Muscle of leg (tissue), 3 donors: ENCODE measurements at regions not wholly inside any gene's neighbourhood (a gene's known extent, or its start where the extent isn't known, plus 50 kb on each side); places are given as distances from the start of the nearest gene placed in this dataset.
A peak's percentile ranks its signal among the peaks of the same experiment; 100 is the strongest.

Source experiments
- DNase-seq: peaks from one replicate; pipeline ENCODE4 v3.0.0; 2013
- H3K27ac ChIP-seq: one replicate; pipeline ENCODE4 v1.5.1; 2013; ENCODE audit warnings: mild to moderate bottlenecking, low read length, control low read depth
- H3K27me3 ChIP-seq: one replicate; pipeline ENCODE4 v1.6.1; 2013; ENCODE audit warnings: low read length; ENCODE audit not compliant: control insufficient read depth, insufficient read depth
- H3K36me3 ChIP-seq: one replicate; pipeline ENCODE4 v1.6.1; 2013; ENCODE audit warnings: low read length; ENCODE audit not compliant: control insufficient read depth, insufficient read depth
- H3K4me1 ChIP-seq: one replicate; pipeline ENCODE4 v1.6.1; 2013; ENCODE audit warnings: low read length; ENCODE audit not compliant: control insufficient read depth, insufficient read depth
- H3K4me3 ChIP-seq: one replicate; pipeline ENCODE4 v1.5.1; 2013; ENCODE audit warnings: low read length, control low read depth
- H3K9me3 ChIP-seq: replicated peaks from 2 replicates; pipeline ENCODE4 v1.6.1; 2013; ENCODE audit warnings: low read depth, low read length; ENCODE audit not compliant: control insufficient read depth
- WGBS: methylation state at CpG from one replicate; pipeline ENCODE4 v1.1.5; 2013; ENCODE audit warnings: missing lambda C conversion rate; ENCODE audit not compliant: insufficient coverage; 5-methylcytosine and 5-hydroxymethylcytosine counted together

DNA sequence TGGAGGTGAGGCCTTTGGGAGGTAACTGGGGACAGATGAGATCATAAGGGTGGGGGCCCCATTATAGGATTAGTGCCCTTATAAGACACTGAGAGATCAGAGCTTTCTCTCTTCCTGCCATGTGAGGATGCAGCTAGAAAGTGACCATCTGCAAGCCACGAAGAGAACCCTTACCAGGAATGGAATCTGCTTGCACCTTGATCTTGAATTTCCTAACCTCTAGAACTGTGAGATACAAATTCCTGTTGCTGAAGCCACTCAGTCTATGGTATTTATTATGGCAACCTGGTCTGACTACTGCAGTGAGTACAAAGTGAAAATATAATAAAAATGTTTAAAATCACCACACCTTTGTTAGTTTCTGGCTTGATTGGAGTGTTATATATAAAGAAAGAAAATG lies 388.0 kb downstream of the LMO7 start:
- 75% methylated on average over 1 of the region's 1 CpG for WGBS
- Histone ChIP-seq H3K4me1 (no peaks in the 10 kb centered on the region), H3K9me3 (no peaks in the 10 kb centered on the region), H3K27me3 (no peaks in the 10 kb centered on the region), H3K36me3 (no peaks in the 10 kb centered on the region), H3K4me3 (no peak overlapping the region), H3K27ac (no peak overlapping the region)
- DNase-seq, result no peak

DNA sequence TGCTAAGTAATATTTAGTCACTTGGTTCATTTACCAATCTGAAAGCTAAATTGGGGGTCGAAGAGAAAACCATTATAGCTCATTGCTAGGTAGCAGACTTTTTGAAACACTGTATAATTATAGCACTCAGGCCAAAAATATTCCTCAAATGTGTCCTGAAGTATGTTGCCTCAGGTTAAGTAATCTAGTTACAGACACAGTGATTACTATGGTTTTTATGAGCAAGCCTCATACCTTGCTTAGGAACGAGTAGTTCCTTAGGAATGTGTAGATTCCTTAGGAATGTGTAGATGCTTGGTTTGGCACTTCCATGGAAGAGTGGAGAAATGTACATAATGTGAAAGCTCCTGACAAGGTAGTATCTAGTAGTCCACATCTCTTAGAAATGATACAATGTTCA lies 387.5 kb downstream of the LMO7 start:
- H3K9me3 ChIP-seq, result no peaks in the 10 kb centered on the region
- H3K36me3 ChIP-seq, result no peaks in the 10 kb centered on the region
- WGBS, result 67% methylated on average over 1 of the region's 2 CpGs
- H3K27ac ChIP-seq, result no peak overlapping the region
- H3K4me3 ChIP-seq, result no peak overlapping the region
- DNase-seq, result no peak
- H3K27me3 ChIP-seq, result no peaks in the 10 kb centered on the region
- no peaks in the 10 kb centered on the region for H3K4me1 ChIP-seq

DNA sequence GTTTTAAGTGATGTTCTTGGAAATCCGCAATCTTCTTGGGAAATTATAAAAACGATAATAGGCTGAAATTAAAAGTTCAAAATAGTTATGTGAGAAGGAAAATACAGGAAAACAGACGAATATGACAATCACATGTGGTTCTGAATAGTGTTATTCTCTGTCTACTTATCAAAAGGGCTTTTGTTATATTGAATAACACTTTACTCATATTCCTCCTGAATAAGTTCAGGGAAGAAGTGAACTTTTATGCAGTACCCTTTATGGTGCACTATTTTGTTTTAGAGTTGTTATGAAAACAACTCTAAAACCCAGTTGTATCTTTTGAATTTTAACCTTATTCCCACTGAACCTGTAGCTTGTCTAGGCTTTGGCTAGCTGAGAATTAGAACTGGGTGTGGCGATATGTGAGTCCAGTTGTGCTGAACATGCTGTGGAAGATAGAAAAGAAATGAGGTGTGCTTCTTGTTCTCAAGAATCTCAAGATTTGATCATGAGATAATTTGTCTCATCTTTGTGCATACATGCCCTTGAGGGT lies 384.4 kb downstream of the LMO7 start:
- H3K9me3 ChIP-seq, result no peaks in the 10 kb centered on the region
- WGBS, result no CpG with 5 or more reads among the region's 4 CpGs
- H3K4me3 ChIP-seq, result no peak overlapping the region
- no peaks in the 10 kb centered on the region for H3K36me3 ChIP-seq
- no peak for DNase-seq
- H3K27ac ChIP-seq, result no peak overlapping the region
- H3K4me1 ChIP-seq, result no peaks in the 10 kb centered on the region
- H3K27me3 ChIP-seq, result no peaks in the 10 kb centered on the region

DNA sequence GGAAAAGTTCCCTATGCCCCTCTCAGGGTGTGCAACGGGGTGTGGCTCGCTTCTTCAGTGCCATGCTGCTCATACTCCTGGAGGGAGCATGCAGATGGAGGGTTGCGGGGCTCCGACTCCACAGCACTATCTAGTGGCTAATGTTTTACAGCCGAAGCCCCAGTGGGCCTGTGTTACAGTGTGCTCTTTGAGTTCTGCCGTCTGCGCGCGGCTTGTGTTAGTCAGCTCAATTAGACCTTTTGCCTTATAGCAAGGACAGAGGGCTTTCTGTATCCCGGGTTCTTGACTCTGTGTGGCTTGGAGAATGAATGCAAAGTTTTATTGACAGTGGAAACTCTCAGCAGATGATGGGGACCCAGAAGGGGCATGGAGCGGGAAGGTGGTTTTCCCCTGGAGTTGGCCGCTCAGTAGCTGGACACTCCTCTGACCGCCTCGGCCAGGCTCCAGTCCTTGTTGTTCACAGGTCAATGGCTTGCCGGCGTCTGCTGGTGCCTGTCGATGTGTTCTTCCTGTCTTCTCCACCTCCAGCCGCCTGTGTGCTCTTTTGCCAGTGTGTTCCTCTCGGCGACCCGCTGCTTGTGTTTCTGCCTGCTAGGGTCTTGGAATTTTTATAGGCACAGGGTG lies 383.4 kb downstream of the LMO7 start:
- Histone ChIP-seq H3K4me1 (peaks cover 3% of the 10 kb centered on the region), H3K4me3 (no peak overlapping the region), H3K27ac (no peak overlapping the region), H3K27me3 (no peaks in the 10 kb centered on the region), H3K36me3 (no peaks in the 10 kb centered on the region), H3K9me3 (no peaks in the 10 kb centered on the region)
- 64% methylated on average over 16 of the region's 21 CpGs for WGBS
- DNase-seq, result no peak

DNA sequence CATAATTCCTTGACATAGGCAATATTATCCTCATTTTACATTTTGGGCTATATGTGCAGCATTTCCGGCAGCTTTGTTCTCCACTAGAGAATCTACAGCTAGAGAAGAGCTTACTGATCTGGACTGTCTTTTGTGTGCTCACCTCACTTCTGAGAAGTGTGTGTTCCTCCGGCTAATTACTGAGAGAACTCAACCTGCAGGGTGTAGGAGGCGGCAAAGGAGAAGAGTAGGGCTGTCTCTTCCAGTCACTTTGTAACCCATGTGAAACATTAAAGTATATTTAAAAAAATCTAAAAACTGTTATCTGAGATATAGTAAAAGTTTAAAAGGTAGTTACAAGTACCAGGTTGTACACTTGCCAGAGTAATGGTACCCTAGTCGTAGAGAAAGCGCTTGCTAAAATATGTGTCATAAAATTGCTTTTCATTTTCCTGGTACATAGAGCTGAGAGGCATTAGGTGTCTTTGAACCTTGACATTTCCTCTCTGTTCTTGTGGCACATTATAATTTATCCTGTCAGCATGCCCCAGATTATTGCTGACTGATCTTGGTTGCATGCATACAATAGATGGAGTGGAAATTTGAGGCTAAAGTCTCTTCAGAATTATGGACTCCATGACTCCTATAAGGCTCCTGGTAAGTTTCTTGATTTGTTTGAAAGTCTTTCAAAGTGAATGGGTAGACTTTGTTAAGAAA lies 381.9 kb downstream of the LMO7 start:
- no peaks in the 10 kb centered on the region for H3K27me3 ChIP-seq
- DNase-seq, result no peak
- H3K36me3 ChIP-seq, result no peaks in the 10 kb centered on the region
- 100% methylated on average over 1 of the region's 5 CpGs for WGBS
- no peaks in the 10 kb centered on the region for H3K9me3 ChIP-seq
- H3K4me1 ChIP-seq, result peaks cover 5% of the 10 kb centered on the region
- H3K4me3 ChIP-seq, result no peak overlapping the region
- H3K27ac ChIP-seq, result no peak overlapping the region

DNA sequence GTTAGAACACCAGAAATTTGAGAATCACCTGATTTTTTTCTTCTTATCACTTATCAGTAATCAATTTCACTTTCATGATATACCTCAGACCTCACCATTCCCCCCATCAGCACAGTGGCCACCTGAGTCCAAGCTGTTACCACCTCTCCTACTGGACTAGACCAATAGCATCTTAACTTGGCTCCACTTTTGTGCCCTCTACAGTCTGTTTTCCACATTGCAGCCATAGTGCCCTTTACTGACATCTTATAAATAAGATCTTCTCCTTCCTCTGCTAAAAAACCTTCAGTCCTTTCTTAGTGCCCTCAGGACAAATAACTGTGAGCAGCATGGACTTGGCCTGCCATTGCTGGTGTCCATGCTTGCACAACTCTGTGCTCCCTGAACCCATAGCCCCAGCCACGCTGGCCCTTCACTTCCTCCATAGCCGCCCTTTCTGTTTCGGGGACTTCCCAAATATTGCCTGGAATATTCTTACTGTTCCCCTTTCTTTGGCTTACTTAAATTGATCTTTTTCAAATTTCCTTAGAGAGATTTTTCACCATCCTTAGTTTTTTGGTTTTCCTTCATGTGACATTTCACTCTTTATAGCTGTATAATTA lies 380.8 kb downstream of the LMO7 start:
- DNase-seq, result no peak
- H3K4me3 ChIP-seq, result no peak overlapping the region
- 86% methylated on average over 1 of the region's 3 CpGs for WGBS
- H3K36me3 ChIP-seq, result no peaks in the 10 kb centered on the region
- H3K27me3 ChIP-seq, result no peaks in the 10 kb centered on the region
- H3K4me1 ChIP-seq, result peaks cover 5% of the 10 kb centered on the region
- H3K27ac ChIP-seq, result no peak overlapping the region
- no peaks in the 10 kb centered on the region for H3K9me3 ChIP-seq

DNA sequence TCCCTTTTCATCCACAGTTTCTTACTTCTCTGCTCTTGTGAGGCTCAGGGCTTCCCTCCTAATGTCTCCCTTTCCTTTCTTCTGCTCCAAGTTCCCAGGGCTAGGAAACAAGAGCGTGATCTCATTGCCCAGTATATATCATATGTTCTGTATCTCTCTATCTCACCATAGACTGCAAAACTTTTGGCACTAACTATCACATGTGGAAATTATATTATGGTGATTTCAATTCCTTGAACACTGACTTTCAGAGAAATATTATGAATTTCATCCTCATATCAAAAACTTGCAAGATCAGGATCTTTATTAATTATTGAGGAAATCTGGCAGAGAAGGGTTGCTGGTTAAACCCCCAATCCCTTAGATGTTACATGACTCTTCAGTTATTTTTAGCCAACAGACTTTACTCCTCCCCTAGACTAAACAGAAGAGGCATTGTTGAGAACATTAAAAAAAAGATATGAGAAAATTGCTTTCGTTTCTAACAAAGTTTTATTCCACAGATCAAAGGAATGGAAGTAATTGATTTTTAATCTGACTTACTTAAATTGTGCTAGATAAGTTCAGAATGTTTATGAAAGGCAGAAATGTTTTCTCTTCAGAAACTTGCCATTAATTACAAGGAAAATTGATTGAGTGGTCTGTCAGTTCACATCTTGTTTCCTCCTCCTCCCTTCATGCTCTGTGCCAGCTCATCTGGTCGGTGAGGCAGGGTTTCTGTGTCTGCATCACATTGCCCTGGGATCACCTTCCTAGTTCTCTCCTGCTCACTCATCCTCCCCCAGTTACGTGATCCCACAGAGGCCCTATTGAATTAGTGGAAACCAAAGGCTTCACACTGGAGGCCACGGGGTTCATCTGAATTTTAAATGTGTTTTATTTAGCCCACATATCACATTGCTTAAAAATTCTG lies 378.5 kb downstream of the LMO7 start:
- peaks cover 5% of the 10 kb centered on the region for H3K4me1 ChIP-seq
- DNase-seq, result peak; percentile 67
- 0% methylated on average over 1 of the region's 5 CpGs for WGBS
- H3K36me3 ChIP-seq, result no peaks in the 10 kb centered on the region
- peak overlapping the region; percentile 48 for H3K27ac ChIP-seq
- H3K4me3 ChIP-seq, result no peak overlapping the region
- no peaks in the 10 kb centered on the region for H3K27me3 ChIP-seq
- H3K9me3 ChIP-seq, result no peaks in the 10 kb centered on the region

DNA sequence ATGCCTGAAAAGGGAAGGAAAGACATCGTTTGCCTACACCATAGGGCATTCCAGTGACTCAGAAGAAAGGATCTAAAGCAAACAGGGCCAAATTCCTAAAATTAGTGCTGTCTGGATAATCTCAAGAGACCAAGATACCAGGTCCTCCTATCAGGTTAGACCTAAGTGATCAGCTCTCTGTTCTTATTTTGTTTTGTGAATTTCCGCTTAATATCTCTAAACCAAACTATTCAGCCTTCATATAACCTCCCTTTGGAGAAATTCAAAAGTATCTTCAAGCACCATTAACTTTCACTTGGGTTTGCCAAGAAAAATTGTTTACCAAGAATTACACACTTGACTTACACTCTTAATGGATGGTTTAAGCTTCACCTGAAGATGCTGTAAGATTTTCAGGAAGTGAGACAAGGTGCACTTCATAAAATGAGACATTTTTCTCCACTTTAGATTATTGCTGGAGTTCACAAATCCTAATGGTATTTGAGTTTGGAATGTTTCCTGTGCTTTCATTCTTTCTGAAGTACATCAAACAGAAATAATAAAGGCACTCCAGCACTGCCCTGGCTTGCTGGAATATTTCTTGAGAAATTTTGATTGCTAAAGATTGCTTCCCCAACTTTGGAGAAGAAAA lies 376.1 kb downstream of the LMO7 start:
- no CpG with 5 or more reads among the region's 2 CpGs for WGBS
- no peak overlapping the region for H3K27ac ChIP-seq

DNA sequence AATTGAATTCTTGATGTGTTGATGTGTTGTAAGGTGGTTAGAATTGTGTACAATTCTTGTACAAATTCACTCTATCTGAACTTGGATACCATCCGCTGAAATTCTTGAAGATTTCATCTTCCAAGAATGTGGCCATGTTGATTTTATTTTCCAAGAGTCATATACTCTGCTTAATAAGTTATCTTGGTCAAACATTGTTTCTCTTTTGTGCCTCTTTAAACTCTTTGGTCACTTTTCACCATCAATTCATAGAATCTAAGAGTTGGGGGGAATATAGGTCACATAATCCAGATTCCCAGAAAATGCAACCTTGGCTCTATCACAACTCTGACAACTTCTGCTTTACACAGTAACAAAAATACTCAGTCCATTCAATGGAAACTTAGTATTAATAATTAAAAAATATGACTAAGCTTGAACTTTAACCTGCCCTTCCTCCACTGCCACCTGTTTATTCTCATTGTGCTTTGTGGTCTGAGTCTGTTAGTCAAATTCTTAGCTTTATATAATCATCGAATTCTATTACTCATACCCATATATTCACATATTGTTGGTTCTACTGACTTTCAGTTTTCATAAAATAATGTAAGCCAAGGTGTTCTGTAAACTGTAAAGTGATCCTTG lies 373.2 kb downstream of the LMO7 start:
- Histone ChIP-seq H3K9me3 (no peaks in the 10 kb centered on the region), H3K36me3 (no peaks in the 10 kb centered on the region), H3K4me3 (no peak overlapping the region), H3K27me3 (no peaks in the 10 kb centered on the region), H3K4me1 (peaks cover 3% of the 10 kb centered on the region), H3K27ac (no peak overlapping the region)
- WGBS, result no CpG with 5 or more reads among the region's 2 CpGs
- DNase-seq, result no peak

More for the DNA sequence above, 376.1 kb downstream of the LMO7 start:
- Histone ChIP-seq H3K4me1 (peaks cover 5% of the 10 kb centered on the region), H3K36me3 (no peaks in the 10 kb centered on the region), H3K9me3 (no peaks in the 10 kb centered on the region), H3K4me3 (no peak overlapping the region), H3K27me3 (no peaks in the 10 kb centered on the region)
- DNase-seq, result peak; percentile 15
